ENCODE measurements at regions not wholly inside any gene's neighbourhood (a gene's known extent, or its start where the extent isn't known, plus 50 kb on each side); places are given as distances from the start of the nearest gene placed in this dataset.

DNA sequence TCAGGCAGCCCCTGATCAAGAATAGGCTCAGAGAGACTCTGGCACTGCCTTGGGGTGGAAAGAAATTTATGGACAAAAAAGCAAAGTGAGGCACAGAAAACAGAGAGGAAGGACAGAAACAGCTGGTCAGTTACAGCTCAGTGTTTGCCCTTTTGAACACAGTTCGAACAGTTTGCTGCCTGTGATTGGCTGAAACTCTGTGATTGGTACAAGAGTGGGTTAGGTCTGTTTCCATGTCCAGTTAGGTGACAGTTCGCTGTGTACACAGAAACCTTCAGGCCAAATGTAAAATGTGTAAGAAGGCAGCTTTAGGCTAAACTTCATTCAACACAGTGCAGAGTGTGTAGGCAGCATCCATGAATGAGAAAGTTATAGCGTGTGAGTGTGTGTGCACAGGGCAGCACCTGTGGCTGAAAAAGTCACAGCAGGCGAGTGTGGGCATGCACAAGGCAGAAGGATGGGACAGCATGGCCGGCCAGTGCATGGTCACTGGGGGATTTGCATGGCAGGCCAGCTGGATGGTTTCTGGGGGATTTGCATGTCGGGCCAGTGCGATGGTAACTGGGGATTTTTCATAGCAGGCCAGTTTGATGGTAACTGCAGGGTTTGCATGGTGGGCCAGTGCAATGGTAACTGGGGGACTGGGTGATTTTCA lies 75.4 kb upstream of the FRMD1 start:
- Histone ChIP-seq H3K18ac (ENCODE audit: low read depth, low read length) (no peak overlapping the region), H4K8ac (ENCODE audit: low read depth in 2 of 2, low read length in 2 of 2) (no peak overlapping the region), H3K36me3 (ENCODE audit: control insufficient read depth, insufficient read depth, low read length) (no peaks in the 10 kb centered on the region), H4K91ac (ENCODE audit: insufficient read depth, low read depth, low read length) (no peak overlapping the region), H3K27me3 (ENCODE audit: control insufficient read depth, insufficient read depth, low read length) (peaks cover 6% of the 10 kb centered on the region; the same call in 1 of the 2 replicates), H2BK5ac (ENCODE audit: low read depth, low read length, poor library complexity, severe bottlenecking) (no peak overlapping the region), H3K14ac (replicated peaks; ENCODE audit: low read depth, low read length) (no peak overlapping the region), H2BK20ac (ENCODE audit: low read depth, low read length) (no peak overlapping the region), H2AFZ (replicated peaks; ENCODE audit: low read length, poor library complexity) (no peak overlapping the region), H3K4me1 (ENCODE audit: control insufficient read depth, insufficient read depth, low read length) (peaks cover 8% of the 10 kb centered on the region), H4K20me1 (ENCODE audit: insufficient read depth, low read length) (no peaks in the 10 kb centered on the region), H3K9ac (ENCODE audit: low read depth, low read length) (no peak overlapping the region), H3K27ac (ENCODE audit: insufficient read depth, low read length) (no peak overlapping the region), H2AK9ac (replicated peaks; ENCODE audit: low read depth, low read length, poor library complexity) (no peak overlapping the region), H4K5ac (ENCODE audit: low read depth, low read length) (no peak overlapping the region), H3K4me2 (ENCODE audit: low read depth, low read length) (no peak overlapping the region), H3K56ac (ENCODE audit: extremely low read depth, insufficient read depth, low read length) (no peak overlapping the region), H3K23ac (ENCODE audit: low read depth, low read length) (no peak overlapping the region), H3K4me3 (ENCODE audit: insufficient read depth, low read depth, low read length) (no peak overlapping the region), H2BK15ac (ENCODE audit: low read depth, low read length) (no peak overlapping the region), H3K79me1 (ENCODE audit: low read depth in 1 of 2, low read length in 2 of 2) (no peaks in the 10 kb centered on the region), H3K9me3 (ENCODE audit: control insufficient read depth, insufficient read depth, low read length) (no peaks in the 10 kb centered on the region), H3K4ac (ENCODE audit: low read depth, low read length) (no peak overlapping the region), H3K9me1 (ENCODE audit: insufficient read depth, low read length) (no peaks in the 10 kb centered on the region), H2BK120ac (ENCODE audit: low read depth, low read length) (no peak overlapping the region), H2AK5ac (ENCODE audit: low read depth, low read length) (no peak overlapping the region)
- POLR2A ChIA-PET (ENCODE audit: unreplicated experiment) = no interaction called here
- no peak for ATAC-seq (ENCODE audit: low read depth)
- intact Hi-C loops (cut with micrococcal nuclease) (loop anchor here (10.0 kb wide), 1 partner anchor 1370 kb away; no protein-coding TSS in a partner anchor), dilution Hi-C loops (cut with HindIII; ENCODE audit: low sequenced_read_pairs, unreplicated experiment) (no loop called here), in situ Hi-C loops (cut with MboI; ENCODE audit: low sequenced_read_pairs) (no loop called here)
- DNase-seq = no peak
- no TSS peak for BruUV-seq (replicated peaks)
- TF ChIP-seq CHD1 (IDR thresholded peaks at IDR 0.05; ENCODE audit: low read depth, low read length) (no peak), RAD21 (IDR thresholded peaks at IDR 0.05; ENCODE audit: low read length) (no peak), CEBPB (IDR thresholded peaks at IDR 0.05; ENCODE audit: low read depth, low read length) (no peak), BHLHE40 (IDR thresholded peaks at IDR 0.05; ENCODE audit: low read depth, low read length) (no peak), FOS (IDR thresholded peaks at IDR 0.05; ENCODE audit: low read depth, low read length) (no peak), RFX5 (IDR thresholded peaks at IDR 0.05; ENCODE audit: low read depth, low read length) (no peak), NFE2L2 (IDR thresholded peaks at IDR 0.05; ENCODE audit: low read depth, low read length) (no peak), MAFK (IDR thresholded peaks at IDR 0.05; ENCODE audit: low read depth, low read length) (no peak), MAZ (IDR thresholded peaks at IDR 0.05; ENCODE audit: borderline replicate concordance, low read depth, low read length) (no peak), RCOR1 (IDR thresholded peaks at IDR 0.05; ENCODE audit: insufficient replicate concordance, low read length) (no peak), POLR2A (IDR thresholded peaks at IDR 0.05; ENCODE audit: low read depth, low read length) (no peak), SMC3 (IDR thresholded peaks at IDR 0.05; ENCODE audit: low read depth, low read length) (no peak), MXI1 (IDR thresholded peaks at IDR 0.05; ENCODE audit: borderline replicate concordance, low read depth, low read length) (no peak)
- TF ChIP-seq, protein P1, sequence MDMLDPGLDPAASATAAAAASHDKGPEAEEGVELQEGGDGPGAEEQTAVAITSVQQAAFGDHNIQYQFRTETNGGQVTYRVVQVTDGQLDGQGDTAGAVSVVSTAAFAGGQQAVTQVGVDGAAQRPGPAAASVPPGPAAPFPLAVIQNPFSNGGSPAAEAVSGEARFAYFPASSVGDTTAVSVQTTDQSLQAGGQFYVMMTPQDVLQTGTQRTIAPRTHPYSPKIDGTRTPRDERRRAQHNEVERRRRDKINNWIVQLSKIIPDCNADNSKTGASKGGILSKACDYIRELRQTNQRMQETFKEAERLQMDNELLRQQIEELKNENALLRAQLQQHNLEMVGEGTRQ (IDR thresholded peaks at IDR 0.05; ENCODE audit: low read depth, low read length) = no peak
- TF ChIP-seq, protein P2, sequence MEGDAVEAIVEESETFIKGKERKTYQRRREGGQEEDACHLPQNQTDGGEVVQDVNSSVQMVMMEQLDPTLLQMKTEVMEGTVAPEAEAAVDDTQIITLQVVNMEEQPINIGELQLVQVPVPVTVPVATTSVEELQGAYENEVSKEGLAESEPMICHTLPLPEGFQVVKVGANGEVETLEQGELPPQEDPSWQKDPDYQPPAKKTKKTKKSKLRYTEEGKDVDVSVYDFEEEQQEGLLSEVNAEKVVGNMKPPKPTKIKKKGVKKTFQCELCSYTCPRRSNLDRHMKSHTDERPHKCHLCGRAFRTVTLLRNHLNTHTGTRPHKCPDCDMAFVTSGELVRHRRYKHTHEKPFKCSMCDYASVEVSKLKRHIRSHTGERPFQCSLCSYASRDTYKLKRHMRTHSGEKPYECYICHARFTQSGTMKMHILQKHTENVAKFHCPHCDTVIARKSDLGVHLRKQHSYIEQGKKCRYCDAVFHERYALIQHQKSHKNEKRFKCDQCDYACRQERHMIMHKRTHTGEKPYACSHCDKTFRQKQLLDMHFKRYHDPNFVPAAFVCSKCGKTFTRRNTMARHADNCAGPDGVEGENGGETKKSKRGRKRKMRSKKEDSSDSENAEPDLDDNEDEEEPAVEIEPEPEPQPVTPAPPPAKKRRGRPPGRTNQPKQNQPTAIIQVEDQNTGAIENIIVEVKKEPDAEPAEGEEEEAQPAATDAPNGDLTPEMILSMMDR (conservative IDR thresholded peaks at IDR 0.05; ENCODE audit: low read depth, low read length) = no peak
- TF ChIP-seq, protein P3, sequence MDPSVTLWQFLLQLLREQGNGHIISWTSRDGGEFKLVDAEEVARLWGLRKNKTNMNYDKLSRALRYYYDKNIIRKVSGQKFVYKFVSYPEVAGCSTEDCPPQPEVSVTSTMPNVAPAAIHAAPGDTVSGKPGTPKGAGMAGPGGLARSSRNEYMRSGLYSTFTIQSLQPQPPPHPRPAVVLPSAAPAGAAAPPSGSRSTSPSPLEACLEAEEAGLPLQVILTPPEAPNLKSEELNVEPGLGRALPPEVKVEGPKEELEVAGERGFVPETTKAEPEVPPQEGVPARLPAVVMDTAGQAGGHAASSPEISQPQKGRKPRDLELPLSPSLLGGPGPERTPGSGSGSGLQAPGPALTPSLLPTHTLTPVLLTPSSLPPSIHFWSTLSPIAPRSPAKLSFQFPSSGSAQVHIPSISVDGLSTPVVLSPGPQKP (IDR thresholded peaks at IDR 0.05; ENCODE audit: borderline replicate concordance, low read depth, low read length) = no peak
- CTCF ChIA-PET = interaction anchor here (0.6 kb wide), 1 partner anchor 773 kb away, joined by 3 read pairs; no protein-coding TSS in a partner anchor
- 49% methylated on average over 4 of the region's 7 CpGs; no CpG with 5 or more reads in 1 of the 2 experiments for WGBS, 2 experiments (ENCODE audit: extremely low coverage in 2 of 2, insufficient read length in 1 of 2)

All from IMR-90 (cell line).